Vagina (tissue), 2 donors: ENCODE measurements at regions not wholly inside any gene's neighbourhood (a gene's known extent, or its start where the extent isn't known, plus 50 kb on each side); places are given as distances from the start of the nearest gene placed in this dataset.

Experiments used
- POLR2A ChIP-seq, 2 donors: fragments of 450-650 bp; IDR thresholded peaks; one replicate each; pipeline ENCODE4 v1.6.1; 2017; ENCODE audit warnings: antibody characterized with exemption in 2 of 2, mild to moderate bottlenecking in 2 of 2, moderate library complexity in 2 of 2
- POLR2AphosphoS5 ChIP-seq, 2 donors: sonication (generic); formaldehyde crosslinking; IDR thresholded peaks; one replicate each; pipeline ENCODE4 v1.9.0; 2017; ENCODE audit warnings: antibody characterized with exemption in 2 of 2, mild to moderate bottlenecking in 2 of 2, low read depth in 1 of 2; ENCODE audit not compliant: insufficient read depth in 1 of 2
- TF ChIP-seq, protein P1 (sequence below), 3 experiments: fragments of 450-650 bp in 2 of 3; fragments of 200-600 bp in 1 of 3; sonication (generic) in 1 of 3; IDR thresholded peaks; one replicate each; pipeline ENCODE4 v1.5.1; 2017 to 2019; ENCODE audit warnings: antibody characterized with exemption in 3 of 3, mild to moderate bottlenecking in 2 of 3, moderate library complexity in 2 of 3

DNA sequence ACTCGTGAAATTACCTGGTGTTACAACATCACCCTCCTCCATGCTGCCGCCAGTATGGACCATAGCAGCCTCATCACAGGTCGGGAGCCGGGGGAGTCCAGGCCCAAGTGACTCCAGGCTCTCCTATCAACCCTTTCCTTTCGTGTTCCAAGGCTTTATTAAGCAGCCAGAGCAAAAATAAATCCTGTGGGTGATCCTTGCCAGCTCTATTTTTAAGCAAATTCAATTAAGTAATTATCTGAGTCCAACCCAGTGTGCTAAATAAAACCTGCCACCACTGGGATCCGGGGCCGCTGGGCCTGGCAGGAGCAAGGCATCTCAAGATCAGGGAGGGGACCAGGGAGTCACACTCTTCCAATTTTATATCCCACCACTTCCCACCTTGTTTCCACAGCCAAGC is 80.7 kb upstream of the PRPS1 start:
- TF ChIP-seq, protein P1, sequence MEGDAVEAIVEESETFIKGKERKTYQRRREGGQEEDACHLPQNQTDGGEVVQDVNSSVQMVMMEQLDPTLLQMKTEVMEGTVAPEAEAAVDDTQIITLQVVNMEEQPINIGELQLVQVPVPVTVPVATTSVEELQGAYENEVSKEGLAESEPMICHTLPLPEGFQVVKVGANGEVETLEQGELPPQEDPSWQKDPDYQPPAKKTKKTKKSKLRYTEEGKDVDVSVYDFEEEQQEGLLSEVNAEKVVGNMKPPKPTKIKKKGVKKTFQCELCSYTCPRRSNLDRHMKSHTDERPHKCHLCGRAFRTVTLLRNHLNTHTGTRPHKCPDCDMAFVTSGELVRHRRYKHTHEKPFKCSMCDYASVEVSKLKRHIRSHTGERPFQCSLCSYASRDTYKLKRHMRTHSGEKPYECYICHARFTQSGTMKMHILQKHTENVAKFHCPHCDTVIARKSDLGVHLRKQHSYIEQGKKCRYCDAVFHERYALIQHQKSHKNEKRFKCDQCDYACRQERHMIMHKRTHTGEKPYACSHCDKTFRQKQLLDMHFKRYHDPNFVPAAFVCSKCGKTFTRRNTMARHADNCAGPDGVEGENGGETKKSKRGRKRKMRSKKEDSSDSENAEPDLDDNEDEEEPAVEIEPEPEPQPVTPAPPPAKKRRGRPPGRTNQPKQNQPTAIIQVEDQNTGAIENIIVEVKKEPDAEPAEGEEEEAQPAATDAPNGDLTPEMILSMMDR (IDR thresholded peaks at IDR 0.05) = no peak
- TF ChIP-seq POLR2A (IDR thresholded peaks at IDR 0.05) (no peak), POLR2AphosphoS5 (IDR thresholded peaks at IDR 0.05; ENCODE audit: insufficient read depth in 1 of 2, low read depth in 1 of 2) (no peak)
